H1 (cell line): ENCODE measurements at regions not wholly inside any gene's neighbourhood (a gene's known extent, or its start where the extent isn't known, plus 50 kb on each side); places are given as distances from the start of the nearest gene placed in this dataset.
A peak's percentile ranks its signal among the peaks of the same experiment; 100 is the strongest.

ENCODE experiments used
- CTCF ChIA-PET: fragments of 300-600 bp; sonication (Branson Sonifier 250); formaldehyde crosslinking; loops from one replicate; lab custom pipeline; 2021; ENCODE audit not compliant: partially characterized antibody; lab: Charles Lee
- POLR2A ChIA-PET: fragments of 300-600 bp; sonication (Branson Sonifier 250); formaldehyde crosslinking; loops from one replicate; lab custom pipeline; 2021; ENCODE audit warnings: inconsistent platforms; ENCODE audit not compliant: partially characterized antibody; lab: Charles Lee
- DNase-seq, 2 experiments: peaks; one replicate each; pipeline versions ENCODE4 v3.0.0 to v3.0.0-alpha.2; 2010 to 2022; ENCODE audit warnings: low spot score in 2 of 2, low read depth in 1 of 2, mixed read lengths in 1 of 2
- FAIRE-seq: peaks from 2 replicates; lab custom pipeline; 2011; peaks lifted over from hg19 to GRCh38; lab: Jason Lieb, UNC
- H2AFZ ChIP-seq: 2 replicates; pipeline ENCODE4 v1.8.1; 2012; ENCODE audit warnings: low read length, inconsistent platforms
- H2AK5ac ChIP-seq: 2 replicates; pipeline ENCODE4 v1.6.1; 2013; ENCODE audit warnings: low read depth, low read length
- H2BK120ac ChIP-seq: replicated peaks from 2 replicates; pipeline ENCODE3; 2013; ENCODE audit warnings: low read depth, low read length, inconsistent platforms
- H2BK12ac ChIP-seq: 2 replicates; pipeline ENCODE4 v1.6.1; 2013; ENCODE audit warnings: low read depth, low read length
- H2BK15ac ChIP-seq: 2 replicates; pipeline ENCODE4 v1.6.1; 2013; ENCODE audit warnings: low read length
- H2BK20ac ChIP-seq: 2 replicates; pipeline ENCODE4 v1.6.1; 2013; ENCODE audit warnings: low read length
- H2BK5ac ChIP-seq: 2 replicates; pipeline ENCODE4 v1.6.1; 2013; ENCODE audit warnings: low read depth, low read length
- H3K14ac ChIP-seq: 2 replicates; pipeline ENCODE4 v1.6.1; 2013; ENCODE audit warnings: inconsistent platforms; ENCODE audit not compliant: insufficient read length
- H3K18ac ChIP-seq: 2 replicates; pipeline ENCODE4 v1.6.1; 2013; ENCODE audit warnings: low read length; ENCODE audit errors: extremely low read depth
- H3K23ac ChIP-seq: 2 replicates; pipeline ENCODE4 v1.6.1; 2013; ENCODE audit warnings: inconsistent platforms; ENCODE audit not compliant: insufficient read length
- H3K23me2 ChIP-seq: 2 replicates; pipeline ENCODE4 v1.6.1; 2013; ENCODE audit warnings: low read depth, low read length
- H3K27ac ChIP-seq: 2 replicates; pipeline ENCODE4 v1.6.1; 2011; ENCODE audit warnings: low read depth, low read length, inconsistent platforms
- H3K27me3 ChIP-seq, 4 experiments: replicated peaks in 1 of 4; 1 replicate in 1 of 4; 2 replicates in 3 of 4; pipeline versions ENCODE4 v1.6.1 to v1.8.1; 2011 to 2013; ENCODE audit warnings: low read length in 3 of 4, mild to moderate bottlenecking in 3 of 4, inconsistent platforms in 2 of 4, mixed read lengths in 2 of 4, moderate library complexity in 1 of 4; ENCODE audit not compliant: control insufficient read depth in 3 of 4, insufficient read depth in 3 of 4; ENCODE audit errors: extremely low read depth in 1 of 4
- H3K36me3 ChIP-seq, 4 experiments: 2 replicates each; pipeline versions ENCODE4 v1.6.1 to v1.8.1; 2011 to 2013; ENCODE audit warnings: mild to moderate bottlenecking in 4 of 4, low read length in 3 of 4, moderate library complexity in 2 of 4, control low read depth in 1 of 4, inconsistent platforms in 1 of 4; ENCODE audit not compliant: insufficient read depth in 4 of 4, control insufficient read depth in 2 of 4
- H3K4ac ChIP-seq: replicated peaks from 2 replicates; pipeline ENCODE3; 2013; ENCODE audit warnings: low read length, low read depth, mixed read lengths, inconsistent platforms; ENCODE audit not compliant: insufficient read length
- H3K4me1 ChIP-seq, 4 experiments: replicated peaks in 1 of 4; 1 replicate in 1 of 4; 2 replicates in 3 of 4; pipeline versions ENCODE4 v1.6.1 to v1.8.1; 2011 to 2013; ENCODE audit warnings: low read length in 3 of 4, inconsistent platforms in 2 of 4, mixed read lengths in 1 of 4; ENCODE audit not compliant: insufficient read depth in 4 of 4, control insufficient read depth in 3 of 4
- H3K4me2 ChIP-seq, 2 experiments: 2 replicates each; pipeline versions ENCODE4 v1.6.1 to v1.8.1; 2011 to 2013; ENCODE audit warnings: low read depth in 2 of 2, low read length in 2 of 2, control low read depth in 1 of 2, inconsistent platforms in 1 of 2, mild to moderate bottlenecking in 1 of 2; ENCODE audit not compliant: insufficient read depth in 1 of 2
- H3K4me3 ChIP-seq, 4 experiments: fragments of 200-600, 300-600 bp in 1 of 4; sonication (generic), shearing (Covaris generic), sonication (Bioruptor Twin) in 1 of 4; 2 replicates each; pipeline versions ENCODE4 v1.5.1 to v1.8.1; 2011 to 2016; ENCODE audit warnings: low read length in 4 of 4, low read depth in 3 of 4, control low read depth in 2 of 4, inconsistent platforms in 2 of 4, mild to moderate bottlenecking in 2 of 4, mixed read lengths in 1 of 4, moderate library complexity in 1 of 4; ENCODE audit not compliant: insufficient read depth in 2 of 4; ENCODE audit errors: extremely low read depth in 1 of 4
- H3K56ac ChIP-seq: replicated peaks from 2 replicates; pipeline ENCODE3; 2013; ENCODE audit warnings: low read depth, mild to moderate bottlenecking, mixed read lengths, low read length, inconsistent platforms; ENCODE audit not compliant: insufficient read length
- H3K79me1 ChIP-seq: 2 replicates; pipeline ENCODE4 v1.6.1; 2013; ENCODE audit warnings: low read depth, low read length, control low read depth
- H3K79me2 ChIP-seq, 2 experiments: 2 replicates each; pipeline versions ENCODE4 v1.6.1 to v1.8.1; 2012 to 2013; ENCODE audit warnings: low read length in 2 of 2, mild to moderate bottlenecking in 2 of 2, inconsistent platforms in 1 of 2; ENCODE audit not compliant: insufficient read depth in 2 of 2, control insufficient read depth in 1 of 2
- H3K9ac ChIP-seq, 4 experiments: replicated peaks in 1 of 4; 1 replicate in 1 of 4; 2 replicates in 3 of 4; pipeline versions ENCODE4 v1.6.1 to v1.8.1; 2011 to 2013; ENCODE audit warnings: low read depth in 3 of 4, low read length in 3 of 4, control low read depth in 2 of 4, mild to moderate bottlenecking in 2 of 4, moderate library complexity in 2 of 4, inconsistent platforms in 1 of 4; ENCODE audit errors: extremely low read depth in 1 of 4
- H3K9me3 ChIP-seq, 2 experiments: 2 replicates each; pipeline versions ENCODE4 v1.6.1 to v1.8.1; 2012 to 2013; ENCODE audit warnings: mild to moderate bottlenecking in 2 of 2, moderate library complexity in 2 of 2, control low read depth in 1 of 2, inconsistent platforms in 1 of 2, low read depth in 1 of 2, low read length in 1 of 2, mixed read lengths in 1 of 2; ENCODE audit not compliant: insufficient read depth in 2 of 2
- H4K20me1 ChIP-seq, 2 experiments: replicated peaks in 1 of 2; 2 replicates each; pipeline versions ENCODE3 to v1.8.1; 2011 to 2013; ENCODE audit warnings: inconsistent platforms in 2 of 2, low read length in 2 of 2, mild to moderate bottlenecking in 1 of 2; ENCODE audit not compliant: insufficient read depth in 2 of 2, control insufficient read depth in 1 of 2
- H4K5ac ChIP-seq: 2 replicates; pipeline ENCODE4 v1.6.1; 2013; ENCODE audit warnings: low read length, low read depth, mixed read lengths, inconsistent platforms; ENCODE audit not compliant: insufficient read length
- H4K8ac ChIP-seq: 2 replicates; pipeline ENCODE4 v1.8.0; 2013; ENCODE audit warnings: mild to moderate bottlenecking, moderate library complexity, low read length, inconsistent platforms; ENCODE audit not compliant: insufficient read depth; ENCODE audit errors: extremely low read depth
- H4K91ac ChIP-seq: replicated peaks from 2 replicates; pipeline ENCODE3; 2013; ENCODE audit warnings: low read length, mixed read lengths, inconsistent platforms; ENCODE audit not compliant: insufficient read length
- CBX8 ChIP-seq: fragments of 300-800, 300-1000 bp; sonication (generic); IDR thresholded peaks from 2 replicates; pipeline ENCODE4 v1.7.1; 2016; ENCODE audit warnings: low read depth, low read length, borderline replicate concordance
- CTCF ChIP-seq, 3 experiments: IDR thresholded peaks; 1 replicate in 2 of 3; 2 replicates in 1 of 3; pipeline versions ENCODE4 v1.5.1 to v1.6.1; 2011; ENCODE audit warnings: low read length in 3 of 3, mild to moderate bottlenecking in 3 of 3, inconsistent platforms in 2 of 3, low read depth in 1 of 3, moderate library complexity in 1 of 3; ENCODE audit not compliant: insufficient read depth in 1 of 3; ENCODE audit errors: control extremely low read depth in 1 of 3
- POLR2A ChIP-seq, 2 experiments: IDR thresholded peaks; 1 replicate in 1 of 2; 2 replicates in 1 of 2; pipeline ENCODE4 v1.6.1; 2011; ENCODE audit warnings: low read depth in 2 of 2, low read length in 2 of 2, mild to moderate bottlenecking in 2 of 2; ENCODE audit errors: control extremely low read depth in 1 of 2
- SIX5 ChIP-seq: IDR thresholded peaks from 2 replicates; pipeline ENCODE4 v1.6.1; 2011; ENCODE audit warnings: mild to moderate bottlenecking, low read depth, low read length
- WGBS, 2 experiments: shearing (Covaris generic) in 1 of 2; methylation state at CpG; one replicate each; pipeline versions ENCODE4 v1.1.6 to v1.1.7; 2013 to 2015; ENCODE audit warnings: low lambda C conversion rate in 2 of 2, mixed read lengths in 2 of 2, inconsistent platforms in 1 of 2, low coverage in 1 of 2, missing lambda C conversion rate in 1 of 2; ENCODE audit not compliant: insufficient replicate concordance in 2 of 2, insufficient coverage in 1 of 2, insufficient read length in 1 of 2; ENCODE audit errors: extremely low coverage in 1 of 2, missing lambda C conversion rate in 1 of 2; 5-methylcytosine and 5-hydroxymethylcytosine counted together

- H2BK15ac ChIP-seq: peak overlapping the region; percentile 5; the same call in 1 of the 2 replicates
- H2BK12ac ChIP-seq: 0 out of 2 replicates have a peak overlapping the region, but pooled peaks have one; percentile 9
- H3K4me1 ChIP-seq: peaks cover 0 to 5% (median 0%) of the 10 kb centered on the region in 4 experiments; a peak in 1 of 7 replicates
- H2AFZ ChIP-seq: no peak overlapping the region
- no peaks in the 10 kb centered on the region for H3K79me1 ChIP-seq
- no peaks in the 10 kb centered on the region for H4K20me1 ChIP-seq
- no peak overlapping the region for H3K4ac ChIP-seq
- H2AK5ac ChIP-seq: no peak overlapping the region
- no peak overlapping the region for H3K14ac ChIP-seq
- H3K23me2 ChIP-seq: no peaks in the 10 kb centered on the region
- no peaks in the 10 kb centered on the region; a peak in 1 of 7 replicates for H3K27me3 ChIP-seq
- no peak overlapping the region for H4K5ac ChIP-seq
- TF ChIP-seq POLR2A (IDR thresholded peaks at IDR 0.05; ENCODE audit: control extremely low read depth in 1 of 2, low read depth in 2 of 2, low read length in 2 of 2) (no peak), CBX8 (no peak), SIX5 (no peak), CTCF (IDR thresholded peaks at IDR 0.05; ENCODE audit: control extremely low read depth in 1 of 3, insufficient read depth in 1 of 3, low read depth in 1 of 3, low read length in 3 of 3) (no peak)
- H3K9me3 ChIP-seq: no peaks in the 10 kb centered on the region
- H3K36me3 ChIP-seq: no peaks in the 10 kb centered on the region
- H3K23ac ChIP-seq: no peak overlapping the region
- H4K91ac ChIP-seq: no peak overlapping the region
- WGBS, 2 experiments: 84% methylated on average over 4 of the region's 4 CpGs; no CpG with 5 or more reads in 1 of the 2 experiments
- no peak overlapping the region for H3K56ac ChIP-seq
- no peak overlapping the region for H2BK20ac ChIP-seq
- H3K4me2 ChIP-seq: no peak overlapping the region
- no peak overlapping the region for H3K4me3 ChIP-seq
- no peak overlapping the region for H2BK120ac ChIP-seq
- no peak overlapping the region for H3K9ac ChIP-seq
- POLR2A ChIA-PET: no interaction called here
- no peaks in the 10 kb centered on the region for H3K79me2 ChIP-seq
- no peak overlapping the region for H2BK5ac ChIP-seq
- FAIRE-seq (no peak), DNase-seq (no peak)
- no peak overlapping the region for H4K8ac ChIP-seq
- CTCF ChIA-PET: interaction anchor here (0.8 to 2.4 kb wide), 7 partner anchors 10 to 51 kb away, joined by 3 to 6 read pairs (median 4); no protein-coding TSS in a partner anchor
- H3K18ac ChIP-seq: peak overlapping the region; percentile 13; the same call in 1 of the 2 replicates
- H3K27ac ChIP-seq: no peak overlapping the region
These were observed 56.1 kb upstream of the SIM2 start for GRCh38 chr21:36642777-36643176.
